Astrocyte (in vitro differentiated cells and primary cell): ENCODE measurements at regions not wholly inside any gene's neighbourhood (a gene's known extent, or its start where the extent isn't known, plus 50 kb on each side); places are given as distances from the start of the nearest gene placed in this dataset.

Source experiments
- DNase-seq: peaks from one replicate; pipeline ENCODE4 v3.0.0-alpha.2; 2010; ENCODE audit warnings: low read depth
- FAIRE-seq: peaks from 2 replicates; lab custom pipeline; 2011; peaks lifted over from hg19 to GRCh38; lab: Jason Lieb, UNC
- H2AFZ ChIP-seq: 2 replicates; pipeline ENCODE4 v1.6.0; 2012; ENCODE audit warnings: low read depth, low read length, inconsistent platforms
- H3K27ac ChIP-seq: 2 replicates; pipeline ENCODE4 v1.5.1; 2011; ENCODE audit warnings: low read depth, low read length, inconsistent platforms
- H3K27me3 ChIP-seq: 2 replicates; pipeline ENCODE4 v1.6.0; 2011; ENCODE audit warnings: low read length, inconsistent platforms; ENCODE audit not compliant: insufficient read depth
- H3K36me3 ChIP-seq: 2 replicates; pipeline ENCODE4 v1.5.1; 2011; ENCODE audit warnings: low read length, inconsistent platforms; ENCODE audit not compliant: insufficient read depth
- H3K4me1 ChIP-seq: 2 replicates; pipeline ENCODE4 v1.5.1; 2011; ENCODE audit warnings: low read length, inconsistent platforms; ENCODE audit not compliant: insufficient read depth
- H3K4me2 ChIP-seq: 2 replicates; pipeline ENCODE4 v1.6.0; 2012; ENCODE audit warnings: low read length, inconsistent platforms
- H3K4me3 ChIP-seq: 2 replicates; pipeline ENCODE4 v1.5.1; 2011; ENCODE audit warnings: low read depth, mild to moderate bottlenecking, low read length, inconsistent platforms; ENCODE audit not compliant: insufficient read depth
- H3K79me2 ChIP-seq: 2 replicates; pipeline ENCODE4 v1.6.0; 2012; ENCODE audit warnings: mild to moderate bottlenecking, low read length, inconsistent platforms; ENCODE audit not compliant: insufficient read depth
- H3K9ac ChIP-seq: 2 replicates; pipeline ENCODE4 v1.6.0; 2012; ENCODE audit warnings: mild to moderate bottlenecking, low read length, inconsistent platforms
- H3K9me3 ChIP-seq: 2 replicates; pipeline ENCODE4 v1.5.1; 2012; ENCODE audit warnings: low read depth, mild to moderate bottlenecking, low read length, inconsistent platforms; ENCODE audit not compliant: insufficient read depth
- H4K20me1 ChIP-seq: 2 replicates; pipeline ENCODE4 v1.6.0; 2012; ENCODE audit warnings: low read length, inconsistent platforms; ENCODE audit not compliant: insufficient read depth
- H3K27ac Mint-ChIP-seq: one replicate; pipeline ENCODE4 v1.8.0; 2021; ENCODE audit warnings: mild to moderate bottlenecking, mixed read lengths; ENCODE audit not compliant: unreplicated experiment
- H3K27me3 Mint-ChIP-seq: one replicate; pipeline ENCODE4 v1.8.0; 2021; ENCODE audit warnings: low read depth, mixed read lengths; ENCODE audit not compliant: unreplicated experiment
- H3K36me3 Mint-ChIP-seq: one replicate; pipeline ENCODE4 v1.8.0; 2021; ENCODE audit warnings: low read depth, mixed read lengths; ENCODE audit not compliant: unreplicated experiment
- H3K4me1 Mint-ChIP-seq: one replicate; pipeline ENCODE4 v1.8.0; 2021; ENCODE audit warnings: low read depth, mixed read lengths; ENCODE audit not compliant: unreplicated experiment
- H3K4me3 Mint-ChIP-seq: one replicate; pipeline ENCODE4 v1.8.0; 2021; ENCODE audit warnings: mild to moderate bottlenecking, moderate library complexity, mixed read lengths; ENCODE audit not compliant: unreplicated experiment
- H3K9me3 Mint-ChIP-seq: one replicate; pipeline ENCODE4 v1.8.0; 2021; ENCODE audit warnings: mild to moderate bottlenecking, mixed read lengths; ENCODE audit not compliant: unreplicated experiment
- EZH2 ChIP-seq: IDR thresholded peaks from 2 replicates; pipeline ENCODE4 v1.6.1; 2012; ENCODE audit warnings: mild to moderate bottlenecking, low read length, inconsistent platforms; ENCODE audit not compliant: insufficient read depth
- TF ChIP-seq, protein P1 (sequence below): IDR thresholded peaks from 2 replicates; pipeline ENCODE4 v1.5.1; 2011; ENCODE audit warnings: low read depth, mild to moderate bottlenecking, inconsistent platforms, low read length, moderate library complexity; ENCODE audit not compliant: insufficient read depth

GRCh38 chr20:4584510-4584909, 101.7 kb upstream of the PRNP start:
- H2AFZ ChIP-seq = no peak overlapping the region
- FAIRE-seq (no peak), DNase-seq (no peak)
- H3K4me3 ChIP-seq = no peak overlapping the region
- TF ChIP-seq, protein P1, sequence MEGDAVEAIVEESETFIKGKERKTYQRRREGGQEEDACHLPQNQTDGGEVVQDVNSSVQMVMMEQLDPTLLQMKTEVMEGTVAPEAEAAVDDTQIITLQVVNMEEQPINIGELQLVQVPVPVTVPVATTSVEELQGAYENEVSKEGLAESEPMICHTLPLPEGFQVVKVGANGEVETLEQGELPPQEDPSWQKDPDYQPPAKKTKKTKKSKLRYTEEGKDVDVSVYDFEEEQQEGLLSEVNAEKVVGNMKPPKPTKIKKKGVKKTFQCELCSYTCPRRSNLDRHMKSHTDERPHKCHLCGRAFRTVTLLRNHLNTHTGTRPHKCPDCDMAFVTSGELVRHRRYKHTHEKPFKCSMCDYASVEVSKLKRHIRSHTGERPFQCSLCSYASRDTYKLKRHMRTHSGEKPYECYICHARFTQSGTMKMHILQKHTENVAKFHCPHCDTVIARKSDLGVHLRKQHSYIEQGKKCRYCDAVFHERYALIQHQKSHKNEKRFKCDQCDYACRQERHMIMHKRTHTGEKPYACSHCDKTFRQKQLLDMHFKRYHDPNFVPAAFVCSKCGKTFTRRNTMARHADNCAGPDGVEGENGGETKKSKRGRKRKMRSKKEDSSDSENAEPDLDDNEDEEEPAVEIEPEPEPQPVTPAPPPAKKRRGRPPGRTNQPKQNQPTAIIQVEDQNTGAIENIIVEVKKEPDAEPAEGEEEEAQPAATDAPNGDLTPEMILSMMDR = no peak
- no peak for TF ChIP-seq EZH2
- H3K36me3 ChIP-seq = no peaks in the 10 kb centered on the region
- H4K20me1 ChIP-seq = no peaks in the 10 kb centered on the region
- no peak overlapping the region for H3K4me2 ChIP-seq
- H3K79me2 ChIP-seq = no peaks in the 10 kb centered on the region
- Mint-ChIP-seq H3K27me3 (peaks cover 28% of the 10 kb centered on the region), H3K27ac (no peak overlapping the region), H3K36me3 (no peaks in the 10 kb centered on the region), H3K9me3 (peaks cover 3% of the 10 kb centered on the region), H3K4me3 (no peak overlapping the region), H3K4me1 (no peaks in the 10 kb centered on the region)
- H3K9ac ChIP-seq = no peak overlapping the region
- H3K4me1 ChIP-seq = no peaks in the 10 kb centered on the region
- peaks cover 2% of the 10 kb centered on the region for H3K9me3 ChIP-seq
- no peak overlapping the region for H3K27ac ChIP-seq
- H3K27me3 ChIP-seq = no peaks in the 10 kb centered on the region

DNA sequence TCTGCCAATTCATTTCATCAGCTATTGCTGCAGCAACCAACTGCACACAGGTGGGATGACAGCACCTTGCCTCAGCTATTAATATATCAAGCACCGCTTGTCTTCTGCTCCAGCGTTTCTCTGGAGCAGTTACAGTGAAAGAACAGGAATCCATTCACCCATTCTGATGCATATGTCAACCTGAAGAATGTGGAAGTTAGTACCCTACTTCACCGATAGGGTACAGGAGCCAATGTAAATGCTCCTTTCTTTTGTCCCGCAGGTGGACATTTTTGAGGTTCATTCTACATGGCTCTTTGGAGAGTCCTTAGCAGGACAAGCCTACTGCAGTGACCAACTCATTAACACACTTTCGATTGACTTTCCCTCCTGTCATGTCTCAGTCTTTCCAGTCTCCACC, 104.4 kb upstream of the PRNP start:
- H3K4me1 ChIP-seq = no peaks in the 10 kb centered on the region
- H4K20me1 ChIP-seq = no peaks in the 10 kb centered on the region
- H3K4me2 ChIP-seq = no peak overlapping the region
- Mint-ChIP-seq H3K9me3 (peaks cover 3% of the 10 kb centered on the region), H3K27ac (no peak overlapping the region), H3K4me3 (no peak overlapping the region), H3K27me3 (peaks cover 25% of the 10 kb centered on the region), H3K36me3 (no peaks in the 10 kb centered on the region), H3K4me1 (peaks cover 3% of the 10 kb centered on the region)
- peaks cover 2% of the 10 kb centered on the region for H3K9me3 ChIP-seq
- H3K27me3 ChIP-seq = no peaks in the 10 kb centered on the region
- no peaks in the 10 kb centered on the region for H3K79me2 ChIP-seq
- no peaks in the 10 kb centered on the region for H3K36me3 ChIP-seq
- H3K9ac ChIP-seq = no peak overlapping the region
- H2AFZ ChIP-seq = no peak overlapping the region
- DNase-seq (no peak), FAIRE-seq (no peak)
- no peak overlapping the region for H3K27ac ChIP-seq
- TF ChIP-seq, protein P1 = no peak
- TF ChIP-seq EZH2 = no peak
- H3K4me3 ChIP-seq = no peak overlapping the region

DNA sequence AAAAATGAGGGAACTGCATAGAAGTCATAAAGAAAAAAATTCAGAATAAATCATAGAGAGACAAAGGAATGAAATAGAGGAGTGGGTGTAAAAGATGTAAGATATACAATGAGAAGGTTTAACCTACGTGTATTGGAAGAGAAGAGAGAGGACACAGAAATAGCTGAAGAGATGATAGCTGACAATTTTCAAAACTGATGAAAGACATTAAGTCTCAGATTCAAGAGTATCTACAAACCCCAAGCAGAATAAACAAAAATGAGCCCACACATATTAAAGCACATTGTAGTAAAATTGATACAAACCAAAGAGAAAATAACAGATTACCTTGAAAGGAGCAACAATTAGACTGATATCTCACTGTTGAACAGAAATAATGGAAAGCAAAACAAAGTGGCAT, 107.9 kb upstream of the PRNP start:
- Histone ChIP-seq H3K79me2 (no peaks in the 10 kb centered on the region), H3K36me3 (no peaks in the 10 kb centered on the region), H3K4me1 (peaks cover 11% of the 10 kb centered on the region), H3K27me3 (no peaks in the 10 kb centered on the region), H3K4me3 (no peak overlapping the region), H3K4me2 (no peak overlapping the region), H2AFZ (no peak overlapping the region), H4K20me1 (no peaks in the 10 kb centered on the region), H3K27ac (no peak overlapping the region), H3K9me3 (no peaks in the 10 kb centered on the region), H3K9ac (no peak overlapping the region)
- Mint-ChIP-seq H3K9me3 (no peaks in the 10 kb centered on the region), H3K36me3 (no peaks in the 10 kb centered on the region), H3K27ac (no peak overlapping the region), H3K4me1 (peaks cover 6% of the 10 kb centered on the region), H3K4me3 (no peak overlapping the region), H3K27me3 (peaks cover 23% of the 10 kb centered on the region)
- TF ChIP-seq, protein P1 = no peak
- no peak for TF ChIP-seq EZH2
- DNase-seq (no peak), FAIRE-seq (no peak)
